Cardiac fibroblast (primary cell): ENCODE measurements at regions not wholly inside any gene's neighbourhood (a gene's known extent, or its start where the extent isn't known, plus 50 kb on each side); places are given as distances from the start of the nearest gene placed in this dataset.

ENCODE experiments used
- DNase-seq, 2 donors: peaks; one replicate each; pipeline versions ENCODE4 v3.0.0 to v3.0.0-alpha.2; 2010; ENCODE audit warnings: low read depth in 2 of 2
- H3K4me3 ChIP-seq, 2 donors: replicated peaks in 1 of 2; 1 replicate in 1 of 2; 2 replicates in 1 of 2; pipeline ENCODE4 v1.5.1; 2011; ENCODE audit warnings: low read depth in 2 of 2, low read length in 2 of 2, mild to moderate bottlenecking in 2 of 2, moderate library complexity in 1 of 2
- CTCF ChIP-seq: IDR thresholded peaks from one replicate; pipeline ENCODE4 v1.5.1; 2011; ENCODE audit warnings: low read depth, mild to moderate bottlenecking, low read length, inconsistent platforms

GRCh38 chr18:70468861-70469547 lies 180.2 kb downstream of the SOCS6 start:
- DNase-seq: peak in 1 of 2 donors; percentile 18
- no peak for TF ChIP-seq CTCF

GRCh38 chr18:70464343-70465114 lies 175.7 kb downstream of the SOCS6 start:
- peak overlapping the region; percentile 17 to 29 for H3K4me3 ChIP-seq
- peak; percentile 68 to 72 for DNase-seq
- peak; percentile 38 for TF ChIP-seq CTCF

More at GRCh38 chr18:70468861-70469547, 180.2 kb downstream of the SOCS6 start:
- H3K4me3 ChIP-seq: no peak overlapping the region

GRCh38 chr18:70463085-70463484 lies 174.2 kb downstream of the SOCS6 start:
- no peak for DNase-seq
- no peak for TF ChIP-seq CTCF
- H3K4me3 ChIP-seq: no peak overlapping the region

GRCh38 chr18:70462078-70462439 lies 173.2 kb downstream of the SOCS6 start:
- no peak overlapping the region for H3K4me3 ChIP-seq
- no peak for DNase-seq
- no peak for TF ChIP-seq CTCF

- DNase-seq: no peak
- H3K4me3 ChIP-seq: no peak overlapping the region
Observed at GRCh38 chr18:70461323-70462077, 172.7 kb downstream of the SOCS6 start.

More at GRCh38 chr18:70461323-70462077, 172.7 kb downstream of the SOCS6 start:
- TF ChIP-seq CTCF: no peak
